Fibroblast of skin of abdomen (primary cell): ENCODE measurements at regions not wholly inside any gene's neighbourhood (a gene's known extent, or its start where the extent isn't known, plus 50 kb on each side); places are given as distances from the start of the nearest gene placed in this dataset.

Experiments used
- DNase-seq: peaks from one replicate; pipeline ENCODE4 v3.0.0-alpha.2; 2013

- DNase-seq = no peak
These were observed 494.3 kb downstream of the EPHA4 start for GRCh38 chr2:221077799-221078198.

- DNase-seq = peak; percentile 54
These were observed 486.7 kb downstream of the EPHA4 start for GRCh38 chr2:221085341-221085900.

GRCh38 chr2:221085936-221086335, 486.2 kb downstream of the EPHA4 start:
- DNase-seq = no peak

DNA sequence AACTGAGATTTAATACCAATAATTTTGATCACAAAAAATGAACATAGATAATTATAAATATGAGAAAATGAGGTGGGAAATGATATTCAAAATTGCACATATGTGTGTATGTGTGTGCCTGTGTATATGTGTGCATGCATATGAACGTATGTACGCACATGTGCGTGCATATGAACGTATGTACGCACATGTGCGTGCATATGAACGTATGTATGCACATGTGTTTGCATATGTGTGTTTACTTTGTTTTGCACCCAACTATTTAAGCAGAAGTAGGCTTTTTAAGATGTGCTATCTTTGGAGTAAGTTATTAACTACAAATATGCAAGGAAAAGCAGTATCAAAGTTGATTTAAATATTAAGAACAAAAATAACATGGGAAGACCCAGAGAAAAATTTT, 484.3 kb downstream of the EPHA4 start:
- DNase-seq = no peak

- DNase-seq = no peak
These were observed 483.6 kb downstream of the EPHA4 start for GRCh38 chr2:221088506-221088905.

GRCh38 chr2:221095356-221095755, 476.7 kb downstream of the EPHA4 start:
- DNase-seq = no peak

DNA sequence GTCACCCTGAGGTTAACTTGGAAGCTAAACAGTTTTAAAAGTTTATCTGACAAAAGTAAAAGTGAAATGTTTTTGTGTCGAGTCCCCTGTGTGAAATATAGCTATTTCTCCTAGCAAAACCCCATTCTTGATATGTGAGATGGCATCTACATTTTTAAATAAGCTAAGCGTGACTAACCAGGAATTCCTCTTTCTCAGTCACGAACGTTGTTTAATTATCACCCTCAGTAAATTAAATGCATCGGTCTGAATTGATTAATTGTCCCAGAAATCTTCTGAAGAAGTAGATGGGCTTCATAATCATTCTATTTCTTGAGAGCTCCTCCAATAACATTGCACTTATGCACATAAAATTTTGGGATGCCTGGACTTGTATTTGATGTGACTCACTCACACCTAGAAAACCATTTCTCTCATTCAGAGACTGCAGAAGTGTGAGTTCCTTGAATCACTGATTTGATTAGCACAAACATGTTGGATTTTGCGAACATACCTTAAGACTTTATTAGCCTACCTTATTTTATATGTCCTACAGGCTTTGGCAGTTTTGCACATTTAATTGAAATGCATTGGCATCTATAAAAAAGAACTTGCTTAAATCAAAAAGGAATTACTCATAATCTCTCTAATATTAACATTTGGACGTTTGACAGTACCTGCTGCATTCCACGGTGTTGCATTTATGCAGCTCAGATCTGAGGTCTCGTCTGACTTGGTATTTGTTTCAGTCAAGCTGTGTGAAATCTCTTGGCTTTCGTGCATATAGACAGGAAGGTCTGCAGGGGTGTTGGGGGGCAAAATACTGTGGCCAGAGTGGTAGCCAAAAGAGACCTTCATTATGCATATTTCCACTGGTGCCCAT, 475.2 kb downstream of the EPHA4 start:
- DNase-seq = peak; percentile 46

- DNase-seq = peak; percentile 86
These were observed 474.6 kb downstream of the EPHA4 start for GRCh38 chr2:221097568-221097915.

DNA sequence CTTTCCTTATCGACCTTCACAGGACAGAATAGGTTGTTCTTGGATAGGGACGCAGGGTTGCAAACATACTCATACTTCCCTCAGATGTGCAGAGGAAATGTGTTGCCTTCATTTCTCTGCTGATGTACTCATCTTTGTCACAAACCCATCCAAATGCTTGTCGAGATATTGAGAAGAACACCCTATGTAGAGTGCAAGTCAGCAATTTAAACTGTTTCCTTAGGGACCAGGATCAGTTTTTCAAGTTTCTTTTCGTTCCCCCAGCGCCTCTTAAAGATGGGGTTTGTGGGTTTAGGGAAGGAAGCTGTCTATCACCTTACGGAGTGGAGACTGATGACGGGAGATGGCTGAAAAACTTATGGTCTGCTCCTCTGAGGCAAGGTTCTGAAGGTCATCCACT, 474.2 kb downstream of the EPHA4 start:
- DNase-seq = no peak

DNA sequence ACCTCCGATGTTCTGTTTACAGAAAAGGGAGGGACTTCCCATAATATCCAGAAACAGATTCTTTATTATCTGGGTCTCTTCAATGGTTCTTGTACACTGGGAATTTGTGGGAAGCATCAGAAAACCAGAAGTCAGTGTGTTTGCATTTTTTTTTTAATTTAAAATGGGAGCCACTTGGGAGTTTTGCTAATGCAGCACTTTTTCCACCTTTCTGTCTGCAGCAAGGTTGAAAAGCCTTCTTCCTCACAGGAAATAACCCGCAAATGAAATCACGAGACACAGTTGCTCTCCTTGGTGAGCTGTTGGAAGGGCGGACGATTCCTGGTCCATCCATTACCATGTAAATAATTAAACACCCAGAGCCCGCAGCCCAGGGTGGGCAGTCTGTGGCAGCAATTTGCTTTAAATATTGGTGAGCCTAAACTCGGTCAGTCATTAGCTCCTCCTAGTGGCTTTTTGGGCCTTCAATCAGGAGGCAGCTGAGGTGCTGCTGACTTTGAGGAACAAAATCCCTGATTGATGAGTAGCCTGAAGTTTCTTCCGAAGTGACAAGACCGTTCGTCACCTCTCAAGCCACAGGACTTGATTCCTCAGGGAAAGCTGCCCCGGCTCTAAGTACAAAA, 471.5 kb downstream of the EPHA4 start:
- peak; percentile 9 for DNase-seq

DNA sequence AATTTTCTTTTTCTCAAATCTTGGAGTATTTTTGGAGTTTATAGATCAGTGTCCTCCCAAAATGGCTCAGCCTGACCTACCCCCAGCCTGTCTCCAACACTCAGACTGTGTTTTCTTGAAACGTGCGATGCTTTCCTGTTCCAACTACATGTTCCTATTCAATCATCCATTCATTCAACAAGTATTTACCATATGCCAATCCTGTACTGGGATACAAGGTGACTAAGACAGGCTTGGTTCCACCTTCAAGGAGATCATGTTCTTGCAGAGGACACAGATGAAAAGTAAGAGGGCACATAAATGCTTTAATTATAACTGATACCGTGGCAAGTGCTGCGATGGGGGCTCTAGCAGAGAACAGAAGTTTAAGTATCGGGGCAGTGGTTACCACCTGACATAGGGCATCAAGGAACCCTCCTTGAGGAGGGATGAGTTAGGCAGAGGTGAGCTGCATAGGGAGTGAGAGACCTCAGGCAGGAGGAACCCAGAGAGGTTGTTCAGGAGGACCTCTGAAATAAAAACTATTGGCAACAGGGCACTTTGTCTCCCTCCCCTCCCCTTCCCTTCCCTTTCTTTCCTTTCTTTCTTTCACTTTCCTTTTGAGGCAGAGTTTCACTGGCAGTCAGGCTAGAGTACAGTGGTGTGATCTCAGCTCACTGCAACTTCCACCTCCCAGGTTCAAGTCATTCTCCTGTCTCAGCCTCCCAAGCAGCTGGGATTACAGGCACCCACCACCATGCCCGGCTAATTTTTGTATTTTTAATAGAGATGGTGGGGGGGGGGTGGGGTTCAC, 469.0 kb downstream of the EPHA4 start:
- no peak for DNase-seq

DNA sequence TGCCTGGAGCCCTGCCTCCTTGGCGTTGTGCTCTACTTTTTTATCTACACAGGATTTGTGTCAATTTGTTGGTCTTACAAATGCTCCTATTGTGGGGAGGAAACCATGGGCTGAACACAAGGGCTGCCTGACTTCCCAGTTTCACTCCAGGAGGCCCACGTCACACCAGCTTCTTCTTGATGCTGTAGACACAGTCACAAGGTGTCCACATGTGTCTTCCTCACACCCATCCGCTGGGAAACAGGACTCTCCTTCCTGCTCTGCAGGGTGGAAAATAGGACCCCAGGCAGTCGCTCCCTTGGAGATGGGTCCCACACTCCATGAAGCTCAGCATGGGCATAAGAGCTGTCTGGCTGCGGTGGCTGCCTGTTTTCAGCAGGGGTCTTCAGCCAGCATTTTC, 468.2 kb downstream of the EPHA4 start:
- no peak for DNase-seq

GRCh38 chr2:221104361-221104811, 467.7 kb downstream of the EPHA4 start:
- DNase-seq = peak; percentile 64

DNA sequence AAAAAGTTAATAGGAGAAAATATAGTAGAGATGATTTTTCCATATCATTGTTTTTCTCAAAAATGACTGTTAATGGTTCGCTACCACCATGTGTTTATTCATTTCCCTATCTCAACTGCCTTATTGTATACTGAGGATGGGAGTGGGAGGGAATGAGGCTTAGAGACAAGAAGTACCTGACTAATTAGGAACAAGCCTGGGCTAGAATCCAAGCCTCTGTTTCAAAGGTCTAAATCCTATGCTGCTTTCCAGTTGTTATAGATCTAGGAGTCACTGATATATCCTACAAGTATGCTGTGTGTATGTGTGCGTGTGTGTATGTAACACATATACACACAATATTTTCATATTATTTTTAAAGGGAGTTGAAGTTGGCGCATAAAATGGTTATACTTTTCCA, 465.9 kb downstream of the EPHA4 start:
- no peak for DNase-seq

GRCh38 chr2:221107424-221107823, 464.7 kb downstream of the EPHA4 start:
- DNase-seq = no peak

DNA sequence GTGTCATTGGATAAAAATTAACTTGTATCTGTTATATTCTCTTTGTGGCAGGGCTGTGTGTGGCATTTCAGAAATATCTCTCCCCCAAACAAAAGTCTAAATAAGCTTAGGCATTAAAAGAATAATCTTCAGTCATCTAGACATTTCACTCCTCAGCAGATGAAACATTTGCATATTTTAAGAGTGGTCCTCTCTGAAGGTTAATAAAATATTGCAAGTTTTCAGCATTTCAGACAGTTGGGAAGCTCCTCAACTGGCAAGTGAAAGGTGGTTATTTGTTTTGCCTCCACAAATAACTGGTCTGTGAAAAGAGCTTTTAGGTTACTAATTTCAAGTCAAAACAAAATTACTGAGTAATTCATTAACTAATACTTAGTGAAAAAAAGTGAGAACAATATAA, 462.6 kb downstream of the EPHA4 start:
- DNase-seq = no peak

DNA sequence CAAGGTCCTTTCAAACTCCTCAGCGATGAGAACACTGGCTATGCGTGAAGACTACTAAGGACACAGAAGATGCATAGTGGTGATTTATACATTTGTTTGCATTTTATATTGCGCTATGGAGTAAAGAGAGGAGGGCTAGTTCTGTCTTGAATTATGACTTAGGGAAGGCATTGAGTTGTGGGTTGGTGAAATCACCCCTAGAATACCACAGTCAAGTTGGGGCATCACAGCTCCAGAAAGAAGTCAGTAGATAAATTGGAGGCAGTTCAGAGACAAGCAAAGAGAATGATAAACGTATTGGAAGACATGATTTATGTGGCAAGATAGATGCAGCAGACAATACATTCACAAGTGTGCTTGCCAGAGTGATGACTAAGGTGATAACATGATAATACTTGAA, 460.4 kb downstream of the EPHA4 start:
- no peak for DNase-seq

DNA sequence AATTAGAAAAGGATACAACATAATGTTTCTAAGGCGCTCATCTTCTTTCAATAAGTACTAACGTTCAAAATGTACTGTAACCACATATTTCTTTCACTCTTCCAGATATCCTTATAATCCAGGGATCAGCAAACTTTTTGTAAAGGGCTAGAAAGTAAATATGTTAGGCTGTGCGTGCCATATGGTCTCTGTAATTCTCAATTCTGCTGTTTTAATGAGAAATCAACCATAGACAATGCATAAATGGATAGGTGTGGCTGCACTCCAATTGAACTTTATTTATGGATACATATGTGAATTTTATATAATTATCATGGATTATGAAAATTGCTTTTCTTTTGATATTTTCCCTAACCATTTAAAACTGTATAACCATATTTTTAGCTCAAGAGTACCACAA, 459.4 kb downstream of the EPHA4 start:
- DNase-seq = no peak

DNA sequence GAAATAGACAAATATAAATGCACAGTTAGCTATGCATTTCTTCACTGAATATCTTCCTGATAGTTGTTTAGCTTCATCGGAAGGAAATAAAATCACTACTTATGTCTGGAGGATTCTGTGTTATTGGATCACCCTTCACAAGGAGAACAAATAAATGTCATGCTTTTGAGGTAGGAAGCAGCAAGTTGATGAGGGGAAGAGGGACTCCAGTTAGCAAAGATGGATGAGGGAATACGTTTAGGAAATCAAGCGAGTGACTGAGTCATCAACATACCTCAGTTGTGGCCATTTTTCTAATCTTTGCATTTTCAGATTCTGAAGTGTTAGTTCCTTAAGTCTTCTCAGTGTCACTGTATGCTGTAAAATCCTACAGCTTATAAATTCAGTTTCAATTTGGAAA, 456.2 kb downstream of the EPHA4 start:
- DNase-seq = no peak

GRCh38 chr2:221120643-221121042, 451.5 kb downstream of the EPHA4 start:
- DNase-seq = no peak

- DNase-seq = no peak
These were observed 448.7 kb downstream of the EPHA4 start for GRCh38 chr2:221123396-221123795.

DNA sequence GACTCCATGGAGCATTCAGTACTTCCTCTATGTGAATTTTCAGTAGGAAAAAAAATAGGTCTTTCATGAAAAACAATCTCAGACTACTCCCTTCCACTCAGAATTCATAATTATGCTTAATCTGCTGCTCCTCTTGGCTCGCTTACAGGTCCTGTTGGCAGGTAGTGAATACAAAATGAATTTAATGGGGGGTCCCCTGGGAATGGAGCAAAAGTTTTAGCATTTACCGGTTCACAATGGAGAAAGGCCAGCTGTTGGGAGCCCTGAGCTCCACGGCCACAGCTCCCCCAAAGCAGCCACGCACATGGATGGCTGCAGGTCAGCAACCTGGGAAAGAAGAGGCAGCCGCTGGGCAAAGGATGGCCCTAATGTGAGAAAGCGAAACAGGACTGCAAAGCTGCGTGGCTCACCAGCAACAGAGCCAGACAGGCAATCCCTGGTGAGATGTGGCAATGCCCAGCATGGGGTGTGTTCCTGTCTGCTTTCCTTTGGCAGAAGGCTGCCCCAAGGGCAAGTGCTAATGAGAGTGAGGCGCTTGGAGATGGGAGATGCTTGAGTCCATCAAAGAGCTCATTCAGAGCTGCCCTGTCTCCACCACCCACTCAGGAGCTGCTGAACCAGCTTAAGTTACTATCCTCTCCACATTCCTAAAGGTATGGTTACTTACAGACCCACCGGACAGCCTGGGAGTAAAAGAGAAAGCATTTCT, 447.4 kb downstream of the EPHA4 start:
- DNase-seq = no peak

GRCh38 chr2:221125691-221126090, 446.4 kb downstream of the EPHA4 start:
- DNase-seq = no peak
